C4-2B (cell line): ENCODE measurements at regions not wholly inside any gene's neighbourhood (a gene's known extent, or its start where the extent isn't known, plus 50 kb on each side); places are given as distances from the start of the nearest gene placed in this dataset.

Experiments
- CTCF ChIP-seq: fragments of 450-650 bp; conservative IDR thresholded peaks from 2 replicates; pipeline ENCODE4 v1.5.1; 2017; ENCODE audit warnings: mild to moderate bottlenecking
- ZFX ChIP-seq: fragments of 450-650 bp; IDR thresholded peaks from 2 replicates; pipeline ENCODE4 v1.6.1; 2017

DNA sequence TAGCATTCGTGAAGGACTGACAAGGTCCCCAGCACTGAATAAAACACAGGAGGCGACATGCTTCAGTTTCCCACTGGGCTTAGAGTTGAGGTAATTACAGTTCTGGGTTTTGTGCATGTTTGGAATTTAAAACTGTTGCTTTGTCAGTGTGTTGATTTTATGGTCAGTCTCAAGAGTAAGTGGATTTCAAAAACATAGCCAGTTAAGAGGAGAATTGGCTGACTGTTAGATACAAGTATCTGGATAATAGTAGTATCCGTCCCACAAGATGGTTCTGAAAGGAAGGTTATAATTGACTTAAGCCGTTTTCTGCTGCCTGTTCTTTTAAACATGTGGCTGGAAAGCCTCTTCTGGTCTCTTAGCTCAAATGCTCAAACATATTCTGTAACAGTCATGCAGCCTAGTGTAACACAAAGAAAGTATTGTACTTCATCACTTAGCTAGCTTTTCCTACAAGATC lies 170.9 kb downstream of the POLR1F start:
- TF ChIP-seq CTCF = no peak
- TF ChIP-seq ZFX = no peak
